HEK293T (cell line): ENCODE measurements at regions not wholly inside any gene's neighbourhood (a gene's known extent, or its start where the extent isn't known, plus 50 kb on each side); places are given as distances from the start of the nearest gene placed in this dataset.

Experiments
- CTCF ChIA-PET: fragments of 350-600 bp; formaldehyde crosslinking; extraction: SDS; loops from one replicate; lab custom pipeline; 2021; ENCODE audit warnings: antibody characterized with exemption, inconsistent platforms; lab: Yijun Ruan, JAX
- POLR2A ChIA-PET: fragments of 350-600 bp; formaldehyde crosslinking; extraction: SDS; loops from one replicate; lab custom pipeline; 2020; ENCODE audit warnings: antibody characterized with exemption, inconsistent platforms; lab: Yijun Ruan, JAX
- DNase-seq: peaks from one replicate; pipeline ENCODE4 v3.0.0; 2012; ENCODE audit warnings: mixed read lengths; ENCODE audit errors: extremely low spot score
- ARNT ChIP-seq: fragments of 450-650 bp; IDR thresholded peaks from 2 replicates; pipeline ENCODE4 v1.6.1; 2017; ENCODE audit warnings: mild to moderate bottlenecking
- BHLHE40 ChIP-seq: fragments of 450-650 bp; IDR thresholded peaks from 2 replicates; pipeline ENCODE4 v1.6.1; 2016; ENCODE audit warnings: mild to moderate bottlenecking, moderate library complexity, borderline replicate concordance
- CTBP1 ChIP-seq: fragments of 450-650 bp; IDR thresholded peaks from 2 replicates; pipeline ENCODE4 v1.6.1; 2016; ENCODE audit warnings: borderline replicate concordance
- ELF4 ChIP-seq: fragments of 450-650 bp; IDR thresholded peaks from 2 replicates; pipeline ENCODE4 v1.6.1; 2017; ENCODE audit warnings: antibody characterized with exemption
- FOXA1 ChIP-seq: fragments of 450-650 bp; IDR thresholded peaks from 2 replicates; pipeline ENCODE4 v1.6.1; 2016; ENCODE audit warnings: mild to moderate bottlenecking
- FOXK2 ChIP-seq: fragments of 450-650 bp; IDR thresholded peaks from 2 replicates; pipeline ENCODE4 v1.6.1; 2016; ENCODE audit warnings: mild to moderate bottlenecking
- FOXM1 ChIP-seq: fragments of 450-650 bp; IDR thresholded peaks from 2 replicates; pipeline ENCODE4 v1.6.1; 2017; ENCODE audit warnings: mild to moderate bottlenecking, borderline replicate concordance
- HDGF ChIP-seq: fragments of 450-650 bp; IDR thresholded peaks from 2 replicates; pipeline ENCODE4 v1.6.1; 2017; ENCODE audit warnings: antibody characterized with exemption, borderline replicate concordance
- L3MBTL2 ChIP-seq: fragments of 450-650 bp; conservative IDR thresholded peaks from 2 replicates; pipeline ENCODE4 v1.6.1; 2016; ENCODE audit warnings: mild to moderate bottlenecking
- LEF1 ChIP-seq: fragments of 450-650 bp; IDR thresholded peaks from 2 replicates; pipeline ENCODE4 v1.6.1; 2017; ENCODE audit warnings: mild to moderate bottlenecking, borderline replicate concordance
- NFRKB ChIP-seq: fragments of 450-650 bp; IDR thresholded peaks from 2 replicates; pipeline ENCODE4 v1.6.1; 2016; ENCODE audit warnings: mild to moderate bottlenecking, moderate library complexity
- PKNOX1 ChIP-seq: fragments of 450-650 bp; IDR thresholded peaks from 2 replicates; pipeline ENCODE4 v1.6.1; 2016
- SP1 ChIP-seq: fragments of 450-650 bp; IDR thresholded peaks from 2 replicates; pipeline ENCODE4 v1.6.1; 2017
- SUZ12 ChIP-seq: fragments of 450-650 bp; IDR thresholded peaks from 2 replicates; pipeline ENCODE4 v1.6.1; 2016; ENCODE audit warnings: mild to moderate bottlenecking
- TARDBP ChIP-seq: fragments of 450-650 bp; IDR thresholded peaks from 2 replicates; pipeline ENCODE4 v1.6.1; 2016
- ZNF384 ChIP-seq: fragments of 450-650 bp; IDR thresholded peaks from 2 replicates; pipeline ENCODE4 v1.6.1; 2016

GRCh38 chr7:32145911-32146310, 75.7 kb upstream of the PDE1C start:
- ChIA-PET CTCF (no interaction called here), POLR2A (no interaction called here)
- TF ChIP-seq PKNOX1 (no peak), FOXK2 (no peak)
- no peak for DNase-seq

GRCh38 chr7:32144676-32145075, 74.5 kb upstream of the PDE1C start:
- DNase-seq: no peak
- no peak for TF ChIP-seq PKNOX1
- TF ChIP-seq FOXM1: no peak
- TF ChIP-seq HDGF: no peak
- no peak for TF ChIP-seq LEF1
- TF ChIP-seq FOXK2: no peak
- TF ChIP-seq SUZ12: no peak
- no peak for TF ChIP-seq SP1
- no peak for TF ChIP-seq NFRKB
- TF ChIP-seq CTBP1: no peak
- TF ChIP-seq ELF4: no peak
- no peak for TF ChIP-seq ZNF384
- TF ChIP-seq L3MBTL2: no peak
- no peak for TF ChIP-seq ARNT
- TF ChIP-seq TARDBP: no peak
- TF ChIP-seq FOXA1: no peak
- no peak for TF ChIP-seq BHLHE40
- POLR2A ChIA-PET: no interaction called here
- CTCF ChIA-PET: no interaction called here

- CTCF ChIA-PET: no interaction called here
- TF ChIP-seq FOXA1: no peak
- no peak for TF ChIP-seq TARDBP
- no peak for TF ChIP-seq LEF1
- no peak for TF ChIP-seq ARNT
- TF ChIP-seq SP1: no peak
- no peak for DNase-seq
- POLR2A ChIA-PET: no interaction called here
Observed at GRCh38 chr7:32143301-32143700, 73.1 kb upstream of the PDE1C start.

GRCh38 chr7:32142649-32143048, 72.4 kb upstream of the PDE1C start:
- ChIA-PET POLR2A (no interaction called here), CTCF (no interaction called here)
- DNase-seq: no peak
- TF ChIP-seq FOXK2: no peak
- no peak for TF ChIP-seq BHLHE40
- no peak for TF ChIP-seq ELF4
- no peak for TF ChIP-seq NFRKB
- no peak for TF ChIP-seq FOXM1
- no peak for TF ChIP-seq SP1
- no peak for TF ChIP-seq ARNT

GRCh38 chr7:32140210-32140939, 70.2 kb upstream of the PDE1C start:
- no peak for DNase-seq
- CTCF ChIA-PET: interaction anchor here (0.5 kb wide), 1 partner anchor 721 kb away, joined by 3 read pairs; no protein-coding TSS in a partner anchor
- POLR2A ChIA-PET: no interaction called here
- TF ChIP-seq ZNF384 (no peak), FOXM1 (no peak), TARDBP (no peak), ARNT (no peak), FOXA1 (no peak), SP1 (no peak), SUZ12 (no peak), CTBP1 (no peak), LEF1 (no peak), PKNOX1 (no peak), BHLHE40 (no peak), ELF4 (no peak), NFRKB (no peak), HDGF (no peak), FOXK2 (no peak)

GRCh38 chr7:32137059-32137458, 66.9 kb upstream of the PDE1C start:
- ChIA-PET POLR2A (no interaction called here), CTCF (no interaction called here)
- no peak for DNase-seq
- TF ChIP-seq BHLHE40 (no peak), PKNOX1 (no peak), TARDBP (no peak), SP1 (no peak), ZNF384 (no peak)

GRCh38 chr7:32131091-32131490, 60.9 kb upstream of the PDE1C start:
- TF ChIP-seq FOXK2: no peak
- no peak for TF ChIP-seq ZNF384
- ChIA-PET CTCF (no interaction called here), POLR2A (no interaction called here)
- DNase-seq: no peak
